Skin epidermis (tissue), 12 donors: ENCODE measurements at regions not wholly inside any gene's neighbourhood (a gene's known extent, or its start where the extent isn't known, plus 50 kb on each side); places are given as distances from the start of the nearest gene placed in this dataset.

Source experiments
- H3K27ac ChIP-seq, 21 experiments: fragments of 200-600 bp; sonication (generic) in 11 of 21; one replicate each; pipeline ENCODE4 v1.5.0; 2020; ENCODE audit warnings: mild to moderate bottlenecking in 3 of 21, inconsistent platforms in 2 of 21, moderate library complexity in 2 of 21
- H3K4me3 ChIP-seq, 7 experiments: fragments of 200-600 bp; sonication (generic) in 2 of 7; one replicate each; pipeline ENCODE4 v1.5.0; 2020; ENCODE audit warnings: inconsistent platforms in 2 of 7, mild to moderate bottlenecking in 2 of 7, moderate library complexity in 1 of 7

- Histone ChIP-seq H3K4me3 (no peak overlapping the region), H3K27ac (no peak overlapping the region)
Observed at GRCh38 chr9:29806937-29807618, 2233.8 kb upstream of the C9orf72 start.

DNA sequence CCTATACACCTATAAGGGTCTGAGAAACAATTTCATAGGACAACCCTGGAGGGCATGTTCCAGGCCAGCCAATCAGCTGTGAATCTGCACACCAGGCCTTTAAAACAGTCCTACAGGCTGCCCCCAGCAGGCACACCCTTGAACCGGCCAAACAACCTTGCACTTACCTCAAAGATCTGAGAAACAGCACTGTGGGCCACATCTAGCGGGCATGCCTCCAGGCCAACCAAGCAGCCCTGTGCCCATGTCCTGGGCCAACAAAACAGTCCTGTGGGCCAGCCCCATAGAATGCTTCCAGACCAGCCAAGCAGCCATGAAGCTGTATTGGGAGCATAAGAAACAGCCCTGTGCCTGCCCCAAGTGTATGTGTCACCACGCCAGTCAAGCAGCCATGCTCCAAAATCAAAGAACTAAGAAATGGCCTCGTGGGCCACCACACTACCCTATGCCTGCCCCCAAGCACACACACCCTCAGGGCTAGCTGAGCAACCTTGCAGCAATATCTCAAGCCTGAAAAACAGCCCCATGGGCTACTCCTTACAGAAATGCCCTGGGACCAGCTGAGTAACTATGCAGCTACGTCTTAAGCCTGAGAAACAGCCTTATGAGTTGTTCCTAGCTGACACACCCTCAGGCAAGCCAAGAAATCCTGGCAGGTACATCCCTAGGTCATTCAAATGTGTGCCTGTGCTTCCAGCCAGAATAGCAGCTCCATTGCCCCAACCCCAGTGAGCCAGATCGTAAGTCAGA is 2243.8 kb upstream of the C9orf72 start:
- Histone ChIP-seq H3K27ac (no peak overlapping the region), H3K4me3 (no peak overlapping the region)

DNA sequence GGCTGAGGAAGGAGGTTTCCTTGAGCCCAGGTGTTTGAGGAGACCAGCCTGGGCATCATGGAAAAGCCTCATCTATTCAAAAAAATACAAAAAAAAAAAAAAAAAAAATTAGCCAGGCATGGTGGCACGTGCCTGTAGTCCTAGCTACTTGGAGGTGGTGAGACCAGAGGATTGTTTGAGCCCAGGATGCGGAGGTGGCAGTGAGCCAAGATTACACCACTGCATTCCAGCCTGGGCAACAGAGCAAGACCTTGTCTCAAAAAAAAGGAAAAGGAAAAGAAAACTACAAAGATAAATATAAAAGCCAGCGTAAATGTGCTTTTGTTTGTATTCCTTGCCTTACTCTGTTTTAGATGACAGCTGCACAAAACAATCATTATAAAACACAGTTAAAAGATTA is 2249.2 kb upstream of the C9orf72 start:
- Histone ChIP-seq H3K4me3 (no peak overlapping the region), H3K27ac (no peak overlapping the region)

- H3K4me3 ChIP-seq: no peak overlapping the region
- H3K27ac ChIP-seq: no peak overlapping the region
Observed at GRCh38 chr9:29826421-29826820, 2253.1 kb upstream of the C9orf72 start.

DNA sequence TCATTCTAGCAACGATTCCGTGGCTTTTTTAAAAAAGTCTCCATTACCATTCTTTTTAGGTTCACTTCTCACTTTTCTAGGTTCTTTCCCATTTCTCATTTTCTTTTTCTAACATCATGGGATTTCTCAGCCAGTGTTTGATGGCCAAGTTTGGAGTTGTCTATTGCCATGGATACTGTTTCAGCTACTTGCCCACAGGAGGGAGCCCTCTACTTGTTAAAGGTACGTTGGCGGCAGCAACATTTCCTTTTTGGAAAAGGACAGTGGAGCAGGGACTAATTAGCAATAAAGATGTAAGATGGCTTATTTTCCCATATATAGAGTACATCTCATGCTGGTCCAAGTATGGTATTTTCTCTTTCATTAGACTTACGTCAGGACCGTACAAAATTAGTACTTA is 2257.5 kb upstream of the C9orf72 start:
- Histone ChIP-seq H3K4me3 (no peak overlapping the region), H3K27ac (no peak overlapping the region)

DNA sequence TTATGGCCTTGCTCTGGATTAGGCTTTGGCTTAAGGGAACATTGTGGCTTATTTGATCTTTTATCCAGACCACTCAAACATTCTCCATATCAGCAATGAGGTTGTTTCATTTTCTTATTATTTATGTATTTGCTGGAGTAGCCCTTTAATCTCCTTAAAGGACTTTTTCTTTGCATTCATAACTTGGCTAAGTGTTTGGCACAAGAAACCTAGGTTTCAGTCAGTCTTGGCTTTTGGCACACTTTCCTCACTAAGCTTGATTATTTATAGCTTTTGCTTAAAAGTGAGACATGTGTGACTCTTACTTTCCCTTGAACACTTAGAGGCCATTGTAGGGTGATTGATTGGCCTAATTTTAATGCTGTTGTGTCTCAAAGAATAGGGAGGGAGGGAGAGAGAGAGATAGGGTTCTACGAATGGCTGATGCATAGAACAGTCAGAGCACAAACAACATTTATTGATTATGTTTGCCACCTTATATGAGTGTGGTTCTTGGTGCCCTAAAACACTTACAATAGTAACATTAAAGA is 2265.3 kb upstream of the C9orf72 start:
- Histone ChIP-seq H3K4me3 (no peak overlapping the region), H3K27ac (no peak overlapping the region)

GRCh38 chr9:29844251-29844650 is 2271.0 kb upstream of the C9orf72 start:
- Histone ChIP-seq H3K27ac (no peak overlapping the region), H3K4me3 (no peak overlapping the region)

- no peak overlapping the region for H3K27ac ChIP-seq
- H3K4me3 ChIP-seq: no peak overlapping the region
Observed at GRCh38 chr9:29850664-29851063, 2277.4 kb upstream of the C9orf72 start.

- H3K27ac ChIP-seq: no peak overlapping the region
- H3K4me3 ChIP-seq: no peak overlapping the region
Observed at GRCh38 chr9:29861803-29862202, 2288.5 kb upstream of the C9orf72 start.

DNA sequence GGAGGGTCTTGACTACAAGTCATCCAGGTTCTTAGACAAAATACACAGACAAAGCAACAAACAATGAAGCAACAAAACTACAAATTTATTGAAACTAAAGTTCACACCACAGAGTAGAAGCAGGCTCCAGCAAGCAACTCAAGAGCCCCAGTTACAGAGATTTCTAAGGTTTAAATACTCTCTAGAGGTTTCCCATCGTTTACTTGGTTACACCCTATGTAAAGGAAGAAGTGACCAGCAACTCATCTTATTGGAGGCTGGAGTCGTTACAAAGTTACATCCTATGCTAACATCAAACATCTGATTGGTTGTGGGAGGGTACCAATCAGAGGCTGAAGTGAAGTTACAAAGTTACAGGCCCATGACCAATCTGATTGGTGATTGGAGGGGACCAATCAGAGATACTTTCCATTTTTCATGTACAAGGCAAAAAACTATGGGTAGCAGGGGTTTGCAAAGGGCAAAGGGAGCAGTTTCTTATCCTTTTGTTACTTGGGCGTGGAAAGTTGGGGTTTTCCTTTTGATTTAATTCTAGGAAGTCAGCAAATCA is 2292.6 kb upstream of the C9orf72 start:
- H3K4me3 ChIP-seq: no peak overlapping the region
- no peak overlapping the region for H3K27ac ChIP-seq

DNA sequence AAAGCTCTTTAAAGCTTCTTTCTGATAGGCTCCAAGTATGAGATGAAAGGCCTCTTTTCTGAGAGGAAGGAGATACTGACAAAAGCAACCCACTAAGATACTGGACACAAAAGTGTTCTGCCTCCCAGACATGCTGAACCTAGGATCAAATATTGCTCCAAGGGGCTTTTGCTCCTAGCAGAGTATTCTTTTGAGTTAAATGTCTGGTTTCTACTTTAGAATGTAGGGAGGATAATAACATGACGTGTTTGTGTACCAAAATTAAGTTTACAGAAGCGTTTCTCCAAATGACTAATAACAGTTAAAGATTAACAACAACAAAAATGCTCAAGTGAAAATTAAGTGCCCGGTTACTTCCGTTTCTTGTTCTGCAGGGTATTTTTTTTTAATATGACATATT is 2293.3 kb upstream of the C9orf72 start:
- H3K4me3 ChIP-seq: no peak overlapping the region
- no peak overlapping the region for H3K27ac ChIP-seq

DNA sequence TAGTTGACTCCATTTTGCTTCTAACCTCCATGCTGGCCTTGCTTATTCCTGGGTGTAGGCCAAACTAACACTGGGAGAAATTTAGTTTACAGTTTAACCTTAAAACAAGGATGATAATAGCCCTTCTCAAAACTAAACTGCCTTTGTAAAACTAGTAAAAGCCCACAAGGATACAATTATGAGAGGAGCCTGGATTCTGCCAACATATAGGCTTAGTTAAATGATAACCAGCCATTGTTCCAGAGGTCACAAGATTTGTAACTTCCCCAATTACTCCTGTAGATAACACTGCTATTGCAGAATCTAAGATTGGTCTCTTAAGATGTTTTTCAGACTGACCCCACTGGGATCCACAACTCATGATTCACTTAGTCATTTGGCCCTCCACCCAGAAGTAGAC is 2300.3 kb upstream of the C9orf72 start:
- no peak overlapping the region for H3K4me3 ChIP-seq
- H3K27ac ChIP-seq: no peak overlapping the region

DNA sequence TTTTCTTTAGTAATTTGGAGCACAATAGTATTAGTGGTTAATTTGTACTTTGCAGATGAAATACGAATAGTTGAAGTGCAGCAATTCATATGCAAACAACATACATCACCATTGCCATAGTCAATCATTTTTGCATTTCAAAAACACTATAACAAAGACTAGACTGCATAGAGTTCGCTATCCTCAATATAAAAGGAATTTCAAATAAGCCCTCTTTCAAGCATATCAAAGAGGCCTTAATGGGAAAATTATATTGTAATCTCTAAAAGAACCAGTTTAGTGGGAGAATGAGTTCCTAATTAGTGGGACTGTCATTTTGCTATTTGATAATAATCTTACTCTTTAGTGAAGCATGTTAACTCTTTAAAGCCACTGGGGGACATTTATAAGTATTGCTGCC is 2302.3 kb upstream of the C9orf72 start:
- H3K4me3 ChIP-seq: no peak overlapping the region

DNA sequence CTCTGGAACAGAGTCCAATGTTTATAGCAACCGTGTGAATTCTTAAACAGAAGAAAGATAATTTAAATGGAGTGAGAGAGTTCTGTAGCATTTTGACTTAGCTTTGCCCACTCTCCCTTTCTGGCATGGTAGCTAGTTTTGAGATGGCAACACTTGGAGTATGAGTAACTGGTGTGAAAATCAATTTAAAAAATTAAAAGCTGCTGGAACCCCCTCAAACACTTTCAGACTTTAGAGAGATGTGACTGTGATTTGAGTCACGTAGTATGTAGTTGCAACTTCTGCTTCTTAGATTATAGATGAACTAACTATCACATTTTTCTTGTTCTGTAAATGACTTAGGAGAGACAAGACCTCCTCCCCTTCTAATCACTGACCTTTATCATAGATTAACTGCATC is 2309.5 kb upstream of the C9orf72 start:
- no peak overlapping the region for H3K27ac ChIP-seq
- no peak overlapping the region for H3K4me3 ChIP-seq

More for the DNA sequence above, 2302.3 kb upstream of the C9orf72 start:
- H3K27ac ChIP-seq: no peak overlapping the region

DNA sequence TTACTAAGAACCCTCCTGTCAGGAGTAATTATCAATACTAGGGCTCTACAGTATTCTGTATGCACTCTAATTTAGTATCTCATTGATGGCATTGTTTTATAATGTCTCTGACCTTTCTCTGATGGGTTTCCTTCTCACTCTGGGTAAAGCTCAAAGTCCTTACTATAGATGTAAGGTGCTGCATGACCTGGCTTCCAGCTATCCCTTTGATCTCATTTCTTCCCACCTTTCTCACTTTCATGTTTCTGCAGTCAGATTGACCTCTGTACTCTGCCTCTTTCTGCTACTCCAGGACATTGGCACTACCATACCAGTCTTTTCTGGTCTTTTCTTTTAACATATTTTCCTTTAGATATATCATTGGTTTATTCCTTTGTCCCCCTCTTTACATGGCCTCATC is 2332.8 kb upstream of the C9orf72 start:
- Histone ChIP-seq H3K4me3 (no peak overlapping the region), H3K27ac (no peak overlapping the region)

- no peak overlapping the region for H3K4me3 ChIP-seq
Observed at GRCh38 chr9:29928072-29928471, 2354.8 kb upstream of the C9orf72 start.

DNA sequence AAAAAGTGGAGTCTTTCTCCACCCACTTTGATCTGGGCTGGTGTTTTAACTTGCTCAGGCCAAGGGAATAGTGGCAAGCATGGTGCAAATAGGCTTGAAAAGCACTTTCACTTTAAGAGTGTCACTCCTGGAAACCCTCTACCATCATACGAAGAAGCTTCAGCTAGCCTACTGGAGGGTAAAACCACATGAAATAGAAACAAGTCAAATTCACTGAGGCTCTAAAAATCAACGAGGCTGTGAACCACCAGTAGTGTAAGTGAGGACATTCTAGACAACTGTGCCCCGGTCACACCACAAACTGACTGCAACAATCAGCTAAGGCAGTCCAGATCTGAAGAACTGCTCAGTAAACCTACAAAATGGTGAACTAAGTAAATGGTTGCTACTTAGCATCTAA is 2366.3 kb upstream of the C9orf72 start:
- H3K4me3 ChIP-seq: no peak overlapping the region
- H3K27ac ChIP-seq: no peak overlapping the region

More at GRCh38 chr9:29928072-29928471, 2354.8 kb upstream of the C9orf72 start:
- no peak overlapping the region for H3K27ac ChIP-seq

DNA sequence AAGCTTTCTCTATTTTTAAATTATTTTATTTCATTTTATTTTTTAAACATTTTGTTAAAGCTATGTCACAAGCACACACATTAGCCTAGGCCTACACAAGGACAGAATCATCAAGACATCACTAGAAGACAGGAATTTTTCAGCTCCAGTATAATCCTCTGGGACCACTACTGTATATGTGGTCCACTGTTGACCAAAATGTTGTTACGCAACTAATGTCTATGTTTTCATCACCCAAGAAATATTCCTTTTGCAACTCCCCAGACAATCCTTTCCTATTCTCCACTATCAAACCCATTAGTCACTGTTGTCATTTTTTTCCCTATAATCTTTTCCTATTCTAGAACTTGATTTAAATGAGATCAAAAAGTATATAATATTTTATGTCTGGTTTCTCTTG is 2371.7 kb upstream of the C9orf72 start:
- Histone ChIP-seq H3K27ac (no peak overlapping the region), H3K4me3 (no peak overlapping the region)

DNA sequence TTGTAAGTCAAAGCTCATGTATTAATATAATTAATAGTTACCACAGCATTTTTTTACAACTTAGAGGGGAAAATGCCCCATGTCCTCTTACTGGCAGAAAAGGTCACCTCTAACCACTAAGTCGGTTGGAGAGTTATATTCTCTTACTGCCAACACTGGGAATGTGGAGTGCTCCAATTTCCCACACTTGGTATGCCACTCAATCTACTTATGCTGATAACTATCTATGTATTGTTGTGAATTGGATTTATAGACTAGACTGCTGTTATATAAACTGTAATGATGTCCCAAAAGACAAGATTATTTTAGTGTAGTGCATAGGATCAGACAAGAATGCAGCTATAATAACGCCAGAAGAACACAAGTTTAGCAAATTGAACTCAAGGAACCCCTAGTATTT is 2385.2 kb upstream of the C9orf72 start:
- Histone ChIP-seq H3K27ac (no peak overlapping the region), H3K4me3 (no peak overlapping the region)

DNA sequence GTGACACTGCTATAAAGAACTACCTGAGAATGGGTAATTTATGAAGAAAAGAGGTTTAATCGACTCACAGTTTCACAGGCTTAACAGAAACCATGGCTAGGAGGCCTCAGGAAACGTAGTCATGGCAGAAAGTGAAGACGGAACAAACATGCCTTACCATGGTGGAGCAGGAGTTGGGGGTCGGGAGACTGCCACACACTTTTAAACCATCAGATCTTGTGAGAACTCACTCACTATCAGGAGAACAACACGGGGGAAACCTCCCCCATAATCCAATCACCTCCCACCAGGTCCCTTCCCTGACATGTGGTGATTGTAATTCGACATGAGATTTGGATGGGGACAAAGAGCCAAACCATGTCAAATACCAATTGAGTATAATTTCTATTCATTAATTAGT is 2392.6 kb upstream of the C9orf72 start:
- Histone ChIP-seq H3K27ac (no peak overlapping the region), H3K4me3 (no peak overlapping the region)

DNA sequence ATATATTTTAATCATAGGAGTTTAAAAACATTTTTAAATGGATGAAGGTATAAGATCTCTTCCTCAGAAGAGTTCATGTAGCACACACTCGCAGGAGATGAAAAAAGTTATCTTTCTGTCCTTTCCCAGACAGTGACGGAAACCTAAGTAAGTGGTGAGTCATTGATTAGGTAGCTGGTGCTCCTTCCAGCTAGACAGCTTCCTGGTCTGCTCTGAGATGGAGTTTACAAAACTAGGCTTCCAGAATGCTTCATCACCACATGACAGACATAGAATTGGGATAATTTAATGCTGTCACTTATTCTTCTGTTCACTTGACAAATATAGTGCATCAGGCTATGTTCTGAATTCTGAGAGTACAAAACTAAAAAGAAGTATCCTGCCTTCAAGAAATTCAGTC is 2393.0 kb upstream of the C9orf72 start:
- H3K4me3 ChIP-seq: no peak overlapping the region

More for the DNA sequence above, 2393.0 kb upstream of the C9orf72 start:
- no peak overlapping the region for H3K27ac ChIP-seq
